HG03159 (cell line): ENCODE measurements at regions not wholly inside any gene's neighbourhood (a gene's known extent, or its start where the extent isn't known, plus 50 kb on each side); places are given as distances from the start of the nearest gene placed in this dataset.

ENCODE experiments used
- ATAC-seq: cut with Tn5 transposase; IDR thresholded peaks from one replicate; pipeline ENCODE4 v1.9.1; 2021; ENCODE audit warnings: mild to moderate bottlenecking, moderate library complexity; ENCODE audit not compliant: unreplicated experiment

- no peak for ATAC-seq
Measured at GRCh38 chr15:62845241-62846126, 197.1 kb upstream of the TPM1 start.

GRCh38 chr15:62846131-62846804 is 196.3 kb upstream of the TPM1 start:
- no peak for ATAC-seq

GRCh38 chr15:62846805-62847495 is 195.6 kb upstream of the TPM1 start:
- ATAC-seq, result no peak

DNA sequence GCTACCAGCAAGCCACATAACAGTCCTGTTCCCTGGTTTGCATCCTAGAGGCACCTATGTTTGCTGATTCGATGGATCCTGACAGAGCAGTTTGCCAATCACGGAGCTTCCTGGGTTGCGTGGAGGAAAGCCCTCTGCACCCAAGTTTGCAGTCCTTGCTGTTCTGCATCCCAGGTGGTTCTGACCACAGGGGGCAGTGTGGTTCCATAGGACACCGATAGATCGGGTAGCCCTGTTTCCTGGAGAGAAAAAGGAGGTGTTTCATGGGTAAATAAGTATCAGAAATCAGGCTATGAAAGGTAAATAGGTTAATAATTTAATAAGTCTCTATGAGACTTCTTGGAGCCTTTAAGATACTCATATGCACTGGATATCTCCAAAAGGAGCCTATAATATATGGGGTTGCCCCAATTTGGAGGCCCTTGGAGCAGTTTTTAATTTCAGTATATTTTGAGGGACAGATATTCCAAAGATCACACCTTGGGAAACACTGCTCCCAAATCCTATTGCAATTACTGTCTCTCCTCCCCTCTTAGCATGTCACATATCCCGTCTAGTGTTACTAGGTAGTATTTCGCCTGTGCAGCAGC is 194.6 kb upstream of the TPM1 start:
- no peak for ATAC-seq

DNA sequence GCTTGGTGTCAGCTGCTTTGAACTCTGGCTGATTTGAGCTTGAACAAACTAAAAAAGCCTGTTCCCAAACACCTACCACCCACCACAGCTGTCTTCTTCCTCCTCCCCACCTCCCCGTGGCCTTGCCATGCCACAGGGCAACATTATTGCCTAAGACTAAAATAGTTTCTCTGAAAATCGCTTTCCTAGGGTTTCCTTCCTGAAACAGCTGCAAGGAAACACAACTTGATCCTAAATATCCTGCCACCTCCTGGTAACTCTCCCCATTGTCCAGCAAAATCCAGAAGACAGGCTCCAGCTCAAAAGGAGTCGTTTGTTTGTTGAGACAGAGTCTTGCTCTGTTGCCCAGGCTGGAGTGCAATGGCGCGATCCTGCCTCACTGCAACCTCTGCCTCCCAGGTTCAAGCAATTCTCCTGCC is 193.9 kb upstream of the TPM1 start:
- no peak for ATAC-seq

DNA sequence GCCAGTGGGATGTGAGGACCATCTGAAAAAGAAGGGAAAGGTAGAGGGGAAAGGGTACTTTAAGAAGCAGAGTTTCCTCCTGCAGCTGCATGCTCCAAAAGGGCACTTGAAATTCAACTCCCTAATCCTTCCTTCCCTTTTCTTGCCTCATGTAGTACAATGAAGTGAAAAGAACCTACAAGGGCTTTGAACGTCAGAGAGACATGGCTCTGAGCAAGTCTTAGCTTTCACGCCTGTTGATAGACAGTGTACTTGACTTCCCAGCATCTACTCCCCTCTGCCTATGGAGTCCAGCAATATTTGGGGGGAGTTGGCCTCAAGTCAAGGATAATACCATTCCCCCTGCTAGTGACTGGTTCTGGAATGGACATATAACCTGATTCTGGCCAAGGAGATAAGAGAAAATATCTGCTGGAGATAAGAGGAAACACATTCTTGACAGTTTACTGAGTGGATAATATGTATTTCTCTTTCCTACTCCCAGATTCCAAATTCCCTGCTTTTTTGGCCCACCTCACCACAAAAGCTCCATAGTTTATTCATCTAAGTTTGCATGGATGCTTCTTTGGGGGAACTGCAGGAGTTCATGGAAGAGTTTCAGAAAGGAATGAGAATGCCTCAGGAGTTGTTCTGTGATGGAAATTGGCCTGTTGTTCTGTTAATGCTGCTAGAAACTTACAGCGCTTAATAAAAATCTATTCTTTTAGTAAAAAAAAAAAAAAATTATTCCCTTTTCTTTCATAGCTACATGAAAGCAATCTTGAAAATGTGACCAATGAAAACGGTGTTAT is 193.0 kb upstream of the TPM1 start:
- ATAC-seq, result no peak

GRCh38 chr15:62850318-62850717 is 192.2 kb upstream of the TPM1 start:
- ATAC-seq, result no peak

DNA sequence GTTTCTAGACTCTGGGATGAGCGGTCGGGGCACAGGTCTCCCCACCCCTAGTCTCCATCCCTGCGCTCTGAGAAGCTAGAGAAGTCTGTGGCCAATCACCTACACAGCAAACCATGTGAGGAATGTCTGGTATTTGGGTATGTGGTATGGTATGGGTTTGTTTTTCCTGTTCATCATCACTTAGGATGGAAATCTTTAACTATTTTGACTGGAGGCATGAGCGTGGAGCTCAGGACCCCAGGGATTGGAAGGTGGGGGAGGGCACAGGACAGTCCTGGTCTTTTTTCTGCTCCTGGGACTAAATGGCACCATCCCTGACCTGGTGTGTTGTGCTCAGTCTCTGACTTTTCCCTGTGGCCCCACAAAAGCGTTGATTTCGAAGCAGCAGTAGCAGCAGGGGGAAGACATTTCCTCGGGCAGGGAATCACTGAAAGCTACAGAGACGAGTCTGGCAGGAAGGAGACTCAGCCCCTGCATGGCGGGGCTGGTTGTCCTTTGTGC is 191.7 kb upstream of the TPM1 start:
- ATAC-seq, result no peak

DNA sequence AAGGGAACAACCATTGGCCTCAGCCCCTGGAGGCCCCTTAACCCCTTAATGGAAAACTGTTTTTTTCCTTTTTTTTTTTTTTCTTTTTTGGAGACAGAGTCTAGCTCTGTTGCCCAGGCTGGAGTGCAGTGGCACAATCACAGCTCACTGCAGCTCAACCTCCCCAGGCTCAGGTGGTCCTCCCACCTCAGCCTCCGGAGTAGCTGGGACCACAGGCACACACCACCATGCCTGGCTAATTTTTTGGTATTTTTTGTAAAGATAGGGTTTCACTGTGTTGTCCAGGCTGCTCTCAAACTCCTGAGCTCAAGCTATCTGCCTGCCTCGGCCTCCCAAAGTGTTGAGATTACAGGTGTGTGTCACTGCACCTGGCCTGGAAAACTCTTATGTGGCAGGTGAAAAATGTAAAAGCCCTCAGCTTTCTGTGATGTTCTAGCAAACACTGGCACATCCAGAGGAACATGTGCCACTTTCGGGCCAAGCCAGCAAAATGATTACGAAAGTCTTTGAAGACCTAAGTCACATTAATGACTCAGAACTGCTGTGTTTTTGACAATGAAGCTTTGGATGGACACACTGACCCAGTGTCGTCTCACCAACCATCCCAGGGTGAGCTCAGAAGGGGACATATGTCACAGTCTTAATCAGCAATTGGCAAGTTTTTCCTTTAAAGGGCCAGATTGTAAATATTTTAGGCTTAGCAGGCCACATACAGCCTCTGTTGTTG is 189.3 kb upstream of the TPM1 start:
- no peak for ATAC-seq

DNA sequence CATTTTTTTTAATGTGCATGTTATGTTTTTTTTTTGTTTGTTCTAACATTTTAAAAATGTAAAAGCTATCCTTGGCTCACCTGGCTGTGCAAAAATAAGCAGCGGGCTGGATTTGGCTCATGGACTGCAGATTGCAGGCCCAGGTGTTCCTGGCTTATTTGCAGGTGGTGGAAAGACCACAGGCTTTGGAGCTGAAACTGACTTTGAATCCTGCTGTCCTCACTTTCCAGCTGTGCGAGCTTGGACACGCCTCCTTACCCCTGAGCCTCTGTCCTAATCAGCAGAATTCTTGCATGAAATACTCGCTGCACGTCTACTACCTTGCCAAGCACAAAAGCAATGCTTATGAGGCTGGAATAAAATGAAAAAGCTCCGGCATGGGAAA is 188.7 kb upstream of the TPM1 start:
- no peak for ATAC-seq

- ATAC-seq, result no peak
Measured at GRCh38 chr15:62854420-62855084, 188.0 kb upstream of the TPM1 start.

DNA sequence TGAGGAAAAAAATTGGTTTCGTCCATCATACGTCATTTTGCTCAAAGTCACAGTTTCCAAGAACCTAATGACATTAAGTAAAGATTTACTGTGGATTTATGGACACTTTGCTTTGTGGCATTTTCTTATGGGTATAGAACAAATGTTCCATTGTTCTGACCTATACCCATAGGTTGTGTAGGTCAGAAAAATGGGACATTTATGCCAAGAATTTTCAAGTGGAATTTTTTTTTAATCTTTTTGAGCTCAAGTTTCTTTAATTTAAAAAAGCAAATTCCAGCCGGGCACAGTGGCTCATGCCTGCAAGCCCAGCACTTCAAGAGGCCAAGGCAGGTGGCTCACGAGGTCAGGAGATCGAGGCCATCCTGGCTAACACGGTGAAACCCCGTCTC is 187.5 kb upstream of the TPM1 start:
- ATAC-seq, result no peak

GRCh38 chr15:62856466-62857246 is 185.9 kb upstream of the TPM1 start:
- ATAC-seq, result no peak

DNA sequence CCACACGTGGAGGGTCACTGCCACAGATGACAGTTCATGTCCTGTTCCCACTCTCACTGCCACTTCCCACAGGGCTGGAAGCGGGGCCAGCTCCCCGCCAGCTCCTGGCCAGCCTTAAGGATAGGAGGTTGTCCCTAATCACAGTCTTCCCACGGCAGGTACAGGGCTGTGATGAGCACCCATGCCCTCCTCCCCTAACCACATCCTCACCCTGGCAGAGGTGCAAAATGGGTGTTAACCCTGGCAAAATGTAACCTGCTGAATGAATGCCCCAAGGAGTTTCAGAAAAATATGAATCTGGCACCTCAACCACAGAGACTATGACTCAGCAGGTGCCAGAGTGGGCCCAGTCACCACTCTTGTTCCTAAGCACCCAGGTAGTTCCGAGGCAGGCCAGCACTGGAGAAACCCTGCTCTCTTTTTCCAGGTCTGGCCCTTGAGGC is 185.1 kb upstream of the TPM1 start:
- ATAC-seq, result no peak

GRCh38 chr15:62858343-62858742 is 184.2 kb upstream of the TPM1 start:
- ATAC-seq, result no peak

DNA sequence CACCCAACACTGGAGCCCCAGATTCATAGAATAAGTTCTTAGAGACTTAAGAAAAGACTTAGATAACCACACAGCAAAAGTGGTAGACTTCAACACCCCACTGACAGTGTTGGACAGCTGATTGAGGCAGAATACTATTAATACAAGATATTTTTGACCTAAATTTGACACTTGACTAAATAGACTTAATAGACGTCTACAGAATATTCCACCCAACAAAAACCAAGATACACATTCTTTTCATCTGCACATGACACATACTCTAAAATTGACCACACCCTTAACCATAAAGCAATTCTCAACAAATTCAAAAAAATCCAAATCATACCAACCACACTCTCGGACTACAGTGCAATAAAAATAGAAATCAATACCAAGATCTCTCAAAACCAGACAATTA is 179.8 kb upstream of the TPM1 start:
- ATAC-seq, result no peak

GRCh38 chr15:62866366-62866765 is 176.2 kb upstream of the TPM1 start:
- ATAC-seq, result no peak

GRCh38 chr15:62867844-62868243 is 174.7 kb upstream of the TPM1 start:
- no peak for ATAC-seq
